SH-SY5Y (cell line): ENCODE measurements at regions not wholly inside any gene's neighbourhood (a gene's known extent, or its start where the extent isn't known, plus 50 kb on each side); places are given as distances from the start of the nearest gene placed in this dataset.

Experiments used
- GATA2 ChIP-seq: IDR thresholded peaks from 2 replicates; pipeline ENCODE4 v1.6.1; 2011; ENCODE audit warnings: mild to moderate bottlenecking, low read depth, low read length
- GATA3 ChIP-seq: IDR thresholded peaks from 2 replicates; pipeline ENCODE4 v1.6.1; 2011; ENCODE audit warnings: low read depth, mild to moderate bottlenecking, low read length, moderate library complexity

GRCh38 chr6:154937306-154938220 is 57.6 kb upstream of the TIAM2 start:
- no peak for TF ChIP-seq GATA2
- no peak for TF ChIP-seq GATA3

DNA sequence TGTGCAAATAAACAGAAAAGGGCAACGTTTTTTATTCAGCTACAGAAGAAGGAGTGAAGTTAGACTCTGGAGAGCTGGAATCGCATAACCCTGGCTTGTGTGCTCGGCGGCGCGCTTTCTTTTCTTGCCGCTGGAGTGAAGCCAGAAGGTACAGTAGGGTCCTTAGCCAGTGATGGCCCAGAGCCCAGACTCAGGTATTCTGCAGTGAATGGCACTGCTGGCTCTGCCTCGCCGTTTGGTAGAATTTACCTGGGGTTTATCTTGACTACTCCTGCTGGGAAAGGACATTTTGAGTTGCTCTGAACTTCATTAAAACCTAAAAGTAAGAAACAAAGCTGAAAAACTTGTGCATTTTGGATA is 56.9 kb upstream of the TIAM2 start:
- TF ChIP-seq GATA3 (no peak), GATA2 (no peak)

- TF ChIP-seq GATA3 = no peak
- TF ChIP-seq GATA2 = no peak
These were observed 52.3 kb upstream of the TIAM2 start for GRCh38 chr6:154942770-154943169.

DNA sequence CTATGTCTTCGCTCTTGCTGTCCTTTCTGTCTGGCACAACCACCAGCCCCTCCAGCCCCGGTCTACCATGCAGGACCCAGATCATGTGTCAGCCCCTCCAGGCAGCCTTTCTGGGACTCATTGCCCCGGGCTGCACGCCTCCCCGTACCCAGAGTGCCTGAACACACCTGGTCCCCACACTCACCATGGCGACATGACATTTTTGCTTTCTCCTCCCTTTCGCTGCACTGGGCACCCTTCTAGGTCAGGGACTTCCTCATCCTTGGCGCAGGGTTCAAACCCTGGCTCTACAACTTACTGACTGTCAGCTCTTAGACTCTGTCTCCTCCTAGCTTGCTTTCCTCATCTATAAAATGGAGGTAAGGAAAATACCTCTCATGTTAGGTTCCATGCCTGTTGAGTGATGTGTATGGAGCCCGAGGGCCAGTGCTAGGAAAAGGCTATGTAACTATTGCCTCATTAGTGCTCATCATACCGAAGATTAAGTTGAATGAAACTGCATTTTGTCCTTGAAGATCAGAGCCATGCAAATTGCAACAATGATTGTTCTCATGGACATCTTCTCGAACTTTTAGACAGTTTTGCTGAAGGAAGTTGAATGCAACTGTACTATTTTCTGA is 49.7 kb upstream of the TIAM2 start:
- TF ChIP-seq GATA2 (no peak), GATA3 (no peak)
